Inferior parietal cortex (tissue), 1 donor: ENCODE measurements at regions not wholly inside any gene's neighbourhood (a gene's known extent, or its start where the extent isn't known, plus 50 kb on each side); places are given as distances from the start of the nearest gene placed in this dataset.
"Not testable (repeated sequence)": the region's sequence is repeated elsewhere in the genome, so short reads cannot be mapped to it uniquely, and the experiment has no call there.

Experiments used
- DNase-seq: peaks from one replicate; pipeline ENCODE4 v3.0.0-alpha.2; 2016; ENCODE audit errors: extremely low spot score

GRCh38 chr10:114872519-114873087 is 51.0 kb downstream of the FHIP2A start:
- no peak for DNase-seq

DNA sequence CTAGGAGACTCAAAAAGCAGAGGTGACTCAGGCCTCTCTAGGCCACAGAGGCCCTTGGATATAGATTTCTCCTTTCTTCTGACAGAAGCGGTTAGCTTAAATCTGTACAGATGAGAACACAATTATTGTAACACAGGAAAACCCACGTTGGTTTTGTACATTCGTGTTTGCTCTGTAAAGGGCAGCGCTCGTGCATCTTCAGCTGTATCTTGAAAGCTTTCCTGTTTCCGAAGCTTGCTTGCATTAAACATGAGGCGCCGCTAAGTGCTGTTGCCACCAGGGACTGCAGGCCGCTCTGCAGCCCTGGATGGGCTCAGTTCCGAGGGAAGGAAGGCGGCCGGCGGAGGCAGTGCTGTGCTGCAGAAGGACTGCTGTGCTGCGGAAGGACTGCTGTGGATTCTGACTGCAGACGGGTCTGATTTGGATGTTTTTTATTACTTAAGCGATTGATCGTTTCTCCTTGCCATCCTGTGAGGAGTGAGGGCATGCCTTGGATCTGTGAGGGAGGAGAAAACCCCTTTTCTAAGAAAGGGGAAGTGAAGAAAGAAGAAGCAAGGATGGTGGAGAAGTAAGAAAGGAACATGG is 53.3 kb downstream of the FHIP2A start:
- no peak for DNase-seq

GRCh38 chr10:114875590-114876081 is 54.1 kb downstream of the FHIP2A start:
- DNase-seq: not testable (repeated sequence)

- DNase-seq: no peak
These were observed 54.6 kb downstream of the FHIP2A start for GRCh38 chr10:114876169-114876568.

- DNase-seq: peak; percentile 79
These were observed 55.2 kb downstream of the FHIP2A start for GRCh38 chr10:114876602-114877300.

GRCh38 chr10:114877301-114877644 is 55.7 kb downstream of the FHIP2A start:
- no peak for DNase-seq

DNA sequence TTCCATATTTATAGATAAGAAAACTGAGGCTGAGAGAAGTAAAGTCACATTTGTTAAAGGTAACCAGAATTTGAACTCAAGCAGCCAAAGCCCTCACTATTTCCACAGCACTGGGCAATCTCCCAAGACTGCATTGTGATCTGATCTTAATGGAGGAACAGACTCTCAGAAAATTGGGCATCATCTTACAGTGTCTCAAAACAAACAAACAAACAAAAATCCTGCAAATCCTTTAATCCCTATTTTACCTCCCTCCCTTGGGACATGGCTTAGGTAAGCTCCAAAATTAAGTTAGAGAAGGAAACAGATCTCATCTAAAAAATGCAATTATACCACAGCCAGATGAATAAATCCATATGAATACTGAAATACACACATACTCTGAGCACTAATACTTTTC is 57.5 kb downstream of the FHIP2A start:
- DNase-seq: no peak

GRCh38 chr10:114879541-114880158 is 58.1 kb downstream of the FHIP2A start:
- DNase-seq: no peak

- no peak for DNase-seq
These were observed 56.6 kb upstream of the TRUB1 start for GRCh38 chr10:114881417-114881816.

DNA sequence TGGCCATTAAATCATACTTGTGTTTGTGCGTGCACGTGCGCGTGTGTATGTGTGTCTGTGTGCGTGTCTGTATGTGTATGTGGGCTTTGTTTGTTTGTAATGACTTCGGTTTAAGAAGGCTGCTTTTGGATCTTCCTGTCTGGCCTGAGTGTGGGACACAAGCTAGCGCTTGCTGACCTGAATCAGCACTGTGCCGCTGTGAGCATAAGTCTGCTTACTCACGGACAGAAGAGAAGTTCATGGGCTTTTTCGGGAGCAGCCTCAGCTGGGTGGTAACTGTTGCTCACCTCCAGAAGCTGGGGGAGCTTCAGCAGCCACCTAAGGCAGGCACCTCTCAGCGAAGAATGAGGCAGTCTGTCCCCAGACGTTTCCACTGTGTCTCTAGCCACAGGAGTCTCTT is 56.1 kb upstream of the TRUB1 start:
- DNase-seq: no peak

- no peak for DNase-seq
These were observed 52.6 kb upstream of the TRUB1 start for GRCh38 chr10:114885443-114885842.
